ENCODE measurements at regions not wholly inside any gene's neighbourhood (a gene's known extent, or its start where the extent isn't known, plus 50 kb on each side); places are given as distances from the start of the nearest gene placed in this dataset.
"Not testable (repeated sequence)": the region's sequence is repeated elsewhere in the genome, so short reads cannot be mapped to it uniquely, and the experiment has no call there.

DNA sequence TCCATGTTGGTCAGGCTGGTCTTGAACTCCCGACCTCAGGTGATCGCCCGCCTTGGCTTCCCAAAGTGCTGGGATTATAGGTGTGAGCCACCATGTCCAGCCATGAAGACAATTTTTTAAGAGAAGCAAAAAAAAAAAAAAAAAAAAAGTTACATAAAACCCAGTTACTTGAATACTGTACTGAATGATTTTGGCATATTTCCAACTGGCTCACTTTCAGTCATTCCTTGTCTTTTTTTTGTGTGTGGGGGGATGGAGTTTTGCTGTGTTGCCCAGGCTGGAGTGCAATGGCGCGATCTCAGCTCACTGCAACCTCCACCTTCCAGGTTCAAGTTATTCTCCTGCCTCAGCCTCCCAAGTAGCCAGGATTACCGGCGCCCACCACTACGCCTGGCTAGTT lies 345.5 kb downstream of the SOX4 start:
- not testable (repeated sequence) for TF ChIP-seq CTCF (IDR thresholded peaks at IDR 0.05; ENCODE audit: borderline replicate concordance, extremely low read depth, low read length, poor library complexity, severe bottlenecking); EZH2 (IDR thresholded peaks at IDR 0.05; ENCODE audit: borderline replicate concordance, low read depth, low read length, severe bottlenecking)
